Endodermal cell (in vitro differentiated cells): ENCODE measurements at regions not wholly inside any gene's neighbourhood (a gene's known extent, or its start where the extent isn't known, plus 50 kb on each side); places are given as distances from the start of the nearest gene placed in this dataset.

Experiments
- DNase-seq: peaks from one replicate; pipeline ENCODE4 v3.0.0-alpha.2; 2017
- H3K27ac ChIP-seq: 2 replicates; pipeline ENCODE4 v1.5.1; 2013; ENCODE audit warnings: mild to moderate bottlenecking, low read depth, low read length, moderate library complexity
- H3K27me3 ChIP-seq: 2 replicates; pipeline ENCODE4 v1.6.1; 2013; ENCODE audit warnings: mild to moderate bottlenecking, low read length, moderate library complexity; ENCODE audit not compliant: insufficient read depth, control insufficient read depth, poor library complexity, severe bottlenecking
- H3K36me3 ChIP-seq: 2 replicates; pipeline ENCODE4 v1.7.0; 2013; ENCODE audit warnings: mild to moderate bottlenecking, low read length, moderate library complexity; ENCODE audit not compliant: control insufficient read depth, insufficient read depth
- H3K4me1 ChIP-seq: one replicate; pipeline ENCODE4 v1.7.0; 2013; ENCODE audit warnings: low read length; ENCODE audit not compliant: control insufficient read depth, insufficient read depth
- H3K4me3 ChIP-seq: 2 replicates; pipeline ENCODE4 v1.5.1; 2013; ENCODE audit warnings: mild to moderate bottlenecking, low read length, moderate library complexity
- H3K9ac ChIP-seq: 2 replicates; pipeline ENCODE4 v1.6.1; 2013; ENCODE audit warnings: mild to moderate bottlenecking, low read length, moderate library complexity; ENCODE audit not compliant: poor library complexity, severe bottlenecking; ENCODE audit errors: extremely low read depth
- H3K9me3 ChIP-seq: 2 replicates; pipeline ENCODE4 v1.6.1; 2013; ENCODE audit warnings: mild to moderate bottlenecking, low read length, moderate library complexity; ENCODE audit not compliant: control insufficient read depth
- H3K27ac Mint-ChIP-seq: 2 replicates; pipeline ENCODE4 v1.8.0; 2020; ENCODE audit warnings: mixed read lengths
- H3K27me3 Mint-ChIP-seq: 2 replicates; pipeline ENCODE4 v1.8.0; 2021; ENCODE audit warnings: mild to moderate bottlenecking, mixed read lengths; ENCODE audit not compliant: insufficient read depth
- H3K36me3 Mint-ChIP-seq: 2 replicates; pipeline ENCODE4 v1.8.0; 2020; ENCODE audit warnings: low read depth, mixed read lengths
- H3K4me1 Mint-ChIP-seq: 2 replicates; pipeline ENCODE4 v1.8.0; 2020; ENCODE audit warnings: mixed read lengths
- H3K4me3 Mint-ChIP-seq: 2 replicates; pipeline ENCODE4 v1.8.0; 2020; ENCODE audit warnings: mild to moderate bottlenecking, moderate library complexity, mixed read lengths
- H3K9me3 Mint-ChIP-seq: 2 replicates; pipeline ENCODE4 v1.8.0; 2020; ENCODE audit warnings: mild to moderate bottlenecking, mixed read lengths
- WGBS, 2 experiments: methylation state at CpG; one replicate each; pipeline versions ENCODE4 v1.1.5 to v1.1.7; 2013; ENCODE audit warnings: missing lambda C conversion rate in 2 of 2, mixed read lengths in 1 of 2; ENCODE audit not compliant: insufficient coverage in 1 of 2, insufficient read length in 1 of 2; 5-methylcytosine and 5-hydroxymethylcytosine counted together
- TF ChIP-seq, protein P1 (sequence below): fragments of 200-600 bp; sonication (generic); conservative IDR thresholded peaks from 2 replicates; pipeline ENCODE4 v1.5.0; 2021; ENCODE audit warnings: antibody characterized with exemption, mild to moderate bottlenecking

- H3K4me1 ChIP-seq: no peaks in the 10 kb centered on the region
- H3K4me3 ChIP-seq: no peak overlapping the region
- H3K9me3 Mint-ChIP-seq: no peaks in the 10 kb centered on the region
- H3K36me3 Mint-ChIP-seq: no peaks in the 10 kb centered on the region
- TF ChIP-seq, protein P1, sequence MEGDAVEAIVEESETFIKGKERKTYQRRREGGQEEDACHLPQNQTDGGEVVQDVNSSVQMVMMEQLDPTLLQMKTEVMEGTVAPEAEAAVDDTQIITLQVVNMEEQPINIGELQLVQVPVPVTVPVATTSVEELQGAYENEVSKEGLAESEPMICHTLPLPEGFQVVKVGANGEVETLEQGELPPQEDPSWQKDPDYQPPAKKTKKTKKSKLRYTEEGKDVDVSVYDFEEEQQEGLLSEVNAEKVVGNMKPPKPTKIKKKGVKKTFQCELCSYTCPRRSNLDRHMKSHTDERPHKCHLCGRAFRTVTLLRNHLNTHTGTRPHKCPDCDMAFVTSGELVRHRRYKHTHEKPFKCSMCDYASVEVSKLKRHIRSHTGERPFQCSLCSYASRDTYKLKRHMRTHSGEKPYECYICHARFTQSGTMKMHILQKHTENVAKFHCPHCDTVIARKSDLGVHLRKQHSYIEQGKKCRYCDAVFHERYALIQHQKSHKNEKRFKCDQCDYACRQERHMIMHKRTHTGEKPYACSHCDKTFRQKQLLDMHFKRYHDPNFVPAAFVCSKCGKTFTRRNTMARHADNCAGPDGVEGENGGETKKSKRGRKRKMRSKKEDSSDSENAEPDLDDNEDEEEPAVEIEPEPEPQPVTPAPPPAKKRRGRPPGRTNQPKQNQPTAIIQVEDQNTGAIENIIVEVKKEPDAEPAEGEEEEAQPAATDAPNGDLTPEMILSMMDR: no peak
- H3K9ac ChIP-seq: no peak overlapping the region
- no peaks in the 10 kb centered on the region for H3K36me3 ChIP-seq
- WGBS, 2 experiments: 78 to 96% methylated on average over 10 to 23 of the region's 23 CpGs
- peak; percentile 67 for DNase-seq
- H3K27me3 Mint-ChIP-seq: no peaks in the 10 kb centered on the region
- H3K27me3 ChIP-seq: no peaks in the 10 kb centered on the region
- peaks cover 3% of the 10 kb centered on the region for H3K4me1 Mint-ChIP-seq
- H3K27ac ChIP-seq: no peak overlapping the region
- H3K4me3 Mint-ChIP-seq: no peak overlapping the region
- H3K9me3 ChIP-seq: no peaks in the 10 kb centered on the region
- H3K27ac Mint-ChIP-seq: no peak overlapping the region
Observed at GRCh38 chr22:44391481-44392445, 79.0 kb upstream of the SHISAL1 start.

DNA sequence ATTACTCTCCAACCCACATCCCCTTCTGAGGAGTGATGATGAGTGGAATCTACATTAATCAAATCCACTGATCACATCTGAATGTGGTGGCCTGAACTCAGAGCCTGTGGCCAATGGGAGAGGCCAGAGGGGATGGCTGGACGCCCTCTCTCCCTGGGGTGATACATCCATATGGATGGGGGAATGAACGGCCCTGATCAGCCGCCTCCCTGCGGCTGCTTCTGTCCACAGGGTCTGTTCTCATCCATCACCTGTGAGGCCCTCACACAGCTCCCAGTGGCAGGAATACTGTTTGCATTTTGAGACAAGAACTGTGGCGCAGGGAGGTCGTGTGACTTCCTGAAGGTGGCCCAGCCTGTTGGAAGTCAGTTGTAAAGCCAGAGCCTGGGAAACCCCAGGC is 78.3 kb upstream of the SHISAL1 start:
- Mint-ChIP-seq H3K9me3 (no peaks in the 10 kb centered on the region), H3K4me3 (no peak overlapping the region), H3K4me1 (peaks cover 3% of the 10 kb centered on the region), H3K36me3 (no peaks in the 10 kb centered on the region), H3K27ac (no peak overlapping the region), H3K27me3 (no peaks in the 10 kb centered on the region)
- TF ChIP-seq, protein P1: no peak
- 73 to 91% methylated on average over 2 to 6 of the region's 6 CpGs for WGBS, 2 experiments
- no peak overlapping the region for H3K27ac ChIP-seq
- DNase-seq: peak; percentile 39
- no peaks in the 10 kb centered on the region for H3K4me1 ChIP-seq
- H3K9me3 ChIP-seq: no peaks in the 10 kb centered on the region
- H3K36me3 ChIP-seq: no peaks in the 10 kb centered on the region
- H3K4me3 ChIP-seq: no peak overlapping the region
- no peaks in the 10 kb centered on the region for H3K27me3 ChIP-seq
- no peak overlapping the region for H3K9ac ChIP-seq

DNA sequence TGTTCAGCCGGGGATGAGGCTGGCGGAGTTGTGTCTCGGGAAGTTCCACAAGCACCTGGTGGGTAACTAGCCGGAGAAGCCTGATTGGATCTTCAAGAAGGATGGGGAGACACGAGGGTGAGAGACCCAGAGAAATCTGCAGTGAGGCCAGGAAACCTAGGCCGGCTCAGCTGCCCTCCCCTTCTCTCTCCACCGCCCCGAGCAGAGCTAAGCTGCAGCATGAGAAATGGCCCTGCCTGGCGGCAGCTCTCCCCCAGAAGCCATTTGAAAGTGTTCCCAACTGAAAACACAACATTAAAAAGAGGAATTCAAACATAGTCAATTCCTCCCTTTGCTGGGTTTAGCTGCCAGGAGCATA is 77.8 kb upstream of the SHISAL1 start:
- Histone ChIP-seq H3K9ac (no peak overlapping the region), H3K4me3 (no peak overlapping the region), H3K9me3 (no peaks in the 10 kb centered on the region), H3K36me3 (no peaks in the 10 kb centered on the region), H3K27ac (no peak overlapping the region), H3K4me1 (no peaks in the 10 kb centered on the region), H3K27me3 (no peaks in the 10 kb centered on the region)
- no peaks in the 10 kb centered on the region for H3K27me3 Mint-ChIP-seq
- no peak for DNase-seq
- TF ChIP-seq, protein P1: no peak
- 85 to 86% methylated on average over 8 to 9 of the region's 9 CpGs for WGBS, 2 experiments
- no peak overlapping the region for H3K27ac Mint-ChIP-seq
- H3K9me3 Mint-ChIP-seq: no peaks in the 10 kb centered on the region
- no peaks in the 10 kb centered on the region for H3K36me3 Mint-ChIP-seq
- peaks cover 3% of the 10 kb centered on the region for H3K4me1 Mint-ChIP-seq
- H3K4me3 Mint-ChIP-seq: no peak overlapping the region
